ENCODE measurements at regions not wholly inside any gene's neighbourhood (a gene's known extent, or its start where the extent isn't known, plus 50 kb on each side); places are given as distances from the start of the nearest gene placed in this dataset.

GRCh38 chr3:72278349-72279067, 493.6 kb upstream of the PROK2 start:
- Histone ChIP-seq H3K4me3 (ENCODE audit: low read depth, low read length) (no peak overlapping the region), H3K36me3 (ENCODE audit: control insufficient read depth, insufficient read depth, low read length) (no peaks in the 10 kb centered on the region), H3K27me3 (ENCODE audit: control insufficient read depth, insufficient read depth, low read length) (peaks cover 15% of the 10 kb centered on the region)
- TF ChIP-seq CTCF (IDR thresholded peaks at IDR 0.05; ENCODE audit: insufficient read depth, low read length, poor library complexity, severe bottlenecking), result no peak
- DNase-seq (ENCODE audit: low read depth), result no peak

GRCh38 chr3:72277710-72278109, 492.8 kb upstream of the PROK2 start:
- peaks cover 15% of the 10 kb centered on the region for H3K27me3 ChIP-seq (ENCODE audit: control insufficient read depth, insufficient read depth, low read length)
- no peak for TF ChIP-seq CTCF (IDR thresholded peaks at IDR 0.05; ENCODE audit: insufficient read depth, low read length, poor library complexity, severe bottlenecking)
- H3K4me3 ChIP-seq (ENCODE audit: low read depth, low read length), result no peak overlapping the region
- H3K36me3 ChIP-seq (ENCODE audit: control insufficient read depth, insufficient read depth, low read length), result no peaks in the 10 kb centered on the region
- no peak for DNase-seq (ENCODE audit: low read depth)

- Histone ChIP-seq H3K36me3 (ENCODE audit: control insufficient read depth, insufficient read depth, low read length) (no peaks in the 10 kb centered on the region), H3K27me3 (ENCODE audit: control insufficient read depth, insufficient read depth, low read length) (peaks cover 15% of the 10 kb centered on the region), H3K4me3 (ENCODE audit: low read depth, low read length) (no peak overlapping the region)
- DNase-seq (ENCODE audit: low read depth), result no peak
- TF ChIP-seq CTCF (IDR thresholded peaks at IDR 0.05; ENCODE audit: insufficient read depth, low read length, poor library complexity, severe bottlenecking), result no peak
Observed at GRCh38 chr3:72276806-72277205, 491.9 kb upstream of the PROK2 start.

GRCh38 chr3:72275331-72275751, 490.4 kb upstream of the PROK2 start:
- Histone ChIP-seq H3K27me3 (ENCODE audit: control insufficient read depth, insufficient read depth, low read length) (peaks cover 8% of the 10 kb centered on the region), H3K36me3 (ENCODE audit: control insufficient read depth, insufficient read depth, low read length) (no peaks in the 10 kb centered on the region), H3K4me3 (ENCODE audit: low read depth, low read length) (no peak overlapping the region)
- no peak for DNase-seq (ENCODE audit: low read depth)
- TF ChIP-seq CTCF (IDR thresholded peaks at IDR 0.05; ENCODE audit: insufficient read depth, low read length, poor library complexity, severe bottlenecking), result no peak

- Histone ChIP-seq H3K27me3 (ENCODE audit: control insufficient read depth, insufficient read depth, low read length) (peaks cover 4% of the 10 kb centered on the region), H3K4me3 (ENCODE audit: low read depth, low read length) (no peak overlapping the region), H3K36me3 (ENCODE audit: control insufficient read depth, insufficient read depth, low read length) (no peaks in the 10 kb centered on the region)
- no peak for TF ChIP-seq CTCF (IDR thresholded peaks at IDR 0.05; ENCODE audit: insufficient read depth, low read length, poor library complexity, severe bottlenecking)
- DNase-seq (ENCODE audit: low read depth), result no peak
Observed at GRCh38 chr3:72274493-72275330, 489.8 kb upstream of the PROK2 start.

Measured in kidney epithelial cell (primary cell).